ENCODE measurements at regions not wholly inside any gene's neighbourhood (a gene's known extent, or its start where the extent isn't known, plus 50 kb on each side); places are given as distances from the start of the nearest gene placed in this dataset.

DNA sequence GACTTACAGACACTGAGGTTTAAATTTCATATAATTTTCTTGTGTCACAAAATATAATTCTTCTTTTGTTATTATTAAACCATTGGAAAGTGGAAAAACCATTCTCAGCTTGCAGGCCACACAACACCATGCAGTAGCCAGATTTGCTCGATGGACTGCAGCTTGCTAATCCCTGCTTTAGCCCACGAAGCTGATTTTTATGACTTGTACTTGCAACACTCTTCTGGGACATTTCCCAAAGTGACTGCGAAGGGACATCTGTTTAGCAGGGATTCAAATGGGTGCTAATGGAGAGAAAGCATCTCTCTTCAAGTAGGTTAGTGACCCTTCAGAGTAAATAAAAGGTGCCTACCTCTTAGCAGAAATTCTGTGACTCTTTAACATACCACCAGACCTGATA lies 304.6 kb upstream of the ZFP64 start:
- 88% methylated on average over 3 of the region's 3 CpGs for WGBS
- TF ChIP-seq GABPA (IDR thresholded peaks at IDR 0.05 in 1 of 2, conservative IDR thresholded peaks at IDR 0.05 in 1 of 2): no peak
- TF ChIP-seq, protein P1, sequence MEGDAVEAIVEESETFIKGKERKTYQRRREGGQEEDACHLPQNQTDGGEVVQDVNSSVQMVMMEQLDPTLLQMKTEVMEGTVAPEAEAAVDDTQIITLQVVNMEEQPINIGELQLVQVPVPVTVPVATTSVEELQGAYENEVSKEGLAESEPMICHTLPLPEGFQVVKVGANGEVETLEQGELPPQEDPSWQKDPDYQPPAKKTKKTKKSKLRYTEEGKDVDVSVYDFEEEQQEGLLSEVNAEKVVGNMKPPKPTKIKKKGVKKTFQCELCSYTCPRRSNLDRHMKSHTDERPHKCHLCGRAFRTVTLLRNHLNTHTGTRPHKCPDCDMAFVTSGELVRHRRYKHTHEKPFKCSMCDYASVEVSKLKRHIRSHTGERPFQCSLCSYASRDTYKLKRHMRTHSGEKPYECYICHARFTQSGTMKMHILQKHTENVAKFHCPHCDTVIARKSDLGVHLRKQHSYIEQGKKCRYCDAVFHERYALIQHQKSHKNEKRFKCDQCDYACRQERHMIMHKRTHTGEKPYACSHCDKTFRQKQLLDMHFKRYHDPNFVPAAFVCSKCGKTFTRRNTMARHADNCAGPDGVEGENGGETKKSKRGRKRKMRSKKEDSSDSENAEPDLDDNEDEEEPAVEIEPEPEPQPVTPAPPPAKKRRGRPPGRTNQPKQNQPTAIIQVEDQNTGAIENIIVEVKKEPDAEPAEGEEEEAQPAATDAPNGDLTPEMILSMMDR (IDR thresholded peaks at IDR 0.05; ENCODE audit: low read depth, low read length, missing input control): no peak
- no peak for TF ChIP-seq JUND (IDR thresholded peaks at IDR 0.05)
- TF ChIP-seq HNF4A (conservative IDR thresholded peaks at IDR 0.05): no peak
- TF ChIP-seq FOXA2 (IDR thresholded peaks at IDR 0.05): no peak
- TF ChIP-seq, protein P2, sequence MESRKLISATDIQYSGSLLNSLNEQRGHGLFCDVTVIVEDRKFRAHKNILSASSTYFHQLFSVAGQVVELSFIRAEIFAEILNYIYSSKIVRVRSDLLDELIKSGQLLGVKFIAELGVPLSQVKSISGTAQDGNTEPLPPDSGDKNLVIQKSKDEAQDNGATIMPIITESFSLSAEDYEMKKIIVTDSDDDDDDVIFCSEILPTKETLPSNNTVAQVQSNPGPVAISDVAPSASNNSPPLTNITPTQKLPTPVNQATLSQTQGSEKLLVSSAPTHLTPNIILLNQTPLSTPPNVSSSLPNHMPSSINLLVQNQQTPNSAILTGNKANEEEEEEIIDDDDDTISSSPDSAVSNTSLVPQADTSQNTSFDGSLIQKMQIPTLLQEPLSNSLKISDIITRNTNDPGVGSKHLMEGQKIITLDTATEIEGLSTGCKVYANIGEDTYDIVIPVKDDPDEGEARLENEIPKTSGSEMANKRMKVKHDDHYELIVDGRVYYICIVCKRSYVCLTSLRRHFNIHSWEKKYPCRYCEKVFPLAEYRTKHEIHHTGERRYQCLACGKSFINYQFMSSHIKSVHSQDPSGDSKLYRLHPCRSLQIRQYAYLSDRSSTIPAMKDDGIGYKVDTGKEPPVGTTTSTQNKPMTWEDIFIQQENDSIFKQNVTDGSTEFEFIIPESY (IDR thresholded peaks at IDR 0.05): no peak
- TF ChIP-seq FOXA1 (IDR thresholded peaks at IDR 0.05): no peak
- TF ChIP-seq, protein P3, sequence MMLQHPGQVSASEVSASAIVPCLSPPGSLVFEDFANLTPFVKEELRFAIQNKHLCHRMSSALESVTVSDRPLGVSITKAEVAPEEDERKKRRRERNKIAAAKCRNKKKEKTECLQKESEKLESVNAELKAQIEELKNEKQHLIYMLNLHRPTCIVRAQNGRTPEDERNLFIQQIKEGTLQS (IDR thresholded peaks at IDR 0.05): no peak
- TF ChIP-seq, protein P4, sequence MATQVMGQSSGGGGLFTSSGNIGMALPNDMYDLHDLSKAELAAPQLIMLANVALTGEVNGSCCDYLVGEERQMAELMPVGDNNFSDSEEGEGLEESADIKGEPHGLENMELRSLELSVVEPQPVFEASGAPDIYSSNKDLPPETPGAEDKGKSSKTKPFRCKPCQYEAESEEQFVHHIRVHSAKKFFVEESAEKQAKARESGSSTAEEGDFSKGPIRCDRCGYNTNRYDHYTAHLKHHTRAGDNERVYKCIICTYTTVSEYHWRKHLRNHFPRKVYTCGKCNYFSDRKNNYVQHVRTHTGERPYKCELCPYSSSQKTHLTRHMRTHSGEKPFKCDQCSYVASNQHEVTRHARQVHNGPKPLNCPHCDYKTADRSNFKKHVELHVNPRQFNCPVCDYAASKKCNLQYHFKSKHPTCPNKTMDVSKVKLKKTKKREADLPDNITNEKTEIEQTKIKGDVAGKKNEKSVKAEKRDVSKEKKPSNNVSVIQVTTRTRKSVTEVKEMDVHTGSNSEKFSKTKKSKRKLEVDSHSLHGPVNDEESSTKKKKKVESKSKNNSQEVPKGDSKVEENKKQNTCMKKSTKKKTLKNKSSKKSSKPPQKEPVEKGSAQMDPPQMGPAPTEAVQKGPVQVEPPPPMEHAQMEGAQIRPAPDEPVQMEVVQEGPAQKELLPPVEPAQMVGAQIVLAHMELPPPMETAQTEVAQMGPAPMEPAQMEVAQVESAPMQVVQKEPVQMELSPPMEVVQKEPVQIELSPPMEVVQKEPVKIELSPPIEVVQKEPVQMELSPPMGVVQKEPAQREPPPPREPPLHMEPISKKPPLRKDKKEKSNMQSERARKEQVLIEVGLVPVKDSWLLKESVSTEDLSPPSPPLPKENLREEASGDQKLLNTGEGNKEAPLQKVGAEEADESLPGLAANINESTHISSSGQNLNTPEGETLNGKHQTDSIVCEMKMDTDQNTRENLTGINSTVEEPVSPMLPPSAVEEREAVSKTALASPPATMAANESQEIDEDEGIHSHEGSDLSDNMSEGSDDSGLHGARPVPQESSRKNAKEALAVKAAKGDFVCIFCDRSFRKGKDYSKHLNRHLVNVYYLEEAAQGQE (IDR thresholded peaks at IDR 0.05): no peak
- TF ChIP-seq SP1 (IDR thresholded peaks at IDR 0.05): no peak
- no peak for TF ChIP-seq YY1 (IDR thresholded peaks at IDR 0.05)
- no peak for TF ChIP-seq EGR1 (IDR thresholded peaks at IDR 0.05; ENCODE audit: low read depth in 2 of 2)
- TF ChIP-seq RXRA (IDR thresholded peaks at IDR 0.05): no peak
- TF ChIP-seq HNF4G (IDR thresholded peaks at IDR 0.05): no peak
- no peak for TF ChIP-seq TAF1 (conservative IDR thresholded peaks at IDR 0.05)
- TF ChIP-seq, protein P5, sequence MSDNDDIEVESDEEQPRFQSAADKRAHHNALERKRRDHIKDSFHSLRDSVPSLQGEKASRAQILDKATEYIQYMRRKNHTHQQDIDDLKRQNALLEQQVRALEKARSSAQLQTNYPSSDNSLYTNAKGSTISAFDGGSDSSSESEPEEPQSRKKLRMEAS (IDR thresholded peaks at IDR 0.05): no peak
- no peak for DNase-seq (ENCODE audit: low spot score)
- Histone ChIP-seq H3K36me3 (ENCODE audit: control insufficient read depth in 4 of 4, insufficient read depth in 3 of 4, low read depth in 1 of 4, low read length in 3 of 4) (no peaks in the 10 kb centered on the region), H3K9me3 (ENCODE audit: control insufficient read depth in 4 of 4, low read length in 3 of 4) (no peaks in the 10 kb centered on the region), H3K4me1 (ENCODE audit: control insufficient read depth in 4 of 4, insufficient read depth in 4 of 4, low read length in 3 of 4) (no peaks in the 10 kb centered on the region), H3K4me3 (ENCODE audit: low read depth in 1 of 3, low read length in 3 of 3) (no peak overlapping the region), H3K9ac (ENCODE audit: low read depth in 1 of 2, low read length in 2 of 2) (no peak overlapping the region), H3K27ac (ENCODE audit: low read depth in 1 of 2, low read length in 2 of 2) (no peak overlapping the region), H3K27me3 (ENCODE audit: control insufficient read depth in 4 of 4, insufficient read depth in 4 of 4, low read length in 3 of 4) (peaks cover 0 to 6% (median 0%) of the 10 kb centered on the region in 4 donors)

DNA sequence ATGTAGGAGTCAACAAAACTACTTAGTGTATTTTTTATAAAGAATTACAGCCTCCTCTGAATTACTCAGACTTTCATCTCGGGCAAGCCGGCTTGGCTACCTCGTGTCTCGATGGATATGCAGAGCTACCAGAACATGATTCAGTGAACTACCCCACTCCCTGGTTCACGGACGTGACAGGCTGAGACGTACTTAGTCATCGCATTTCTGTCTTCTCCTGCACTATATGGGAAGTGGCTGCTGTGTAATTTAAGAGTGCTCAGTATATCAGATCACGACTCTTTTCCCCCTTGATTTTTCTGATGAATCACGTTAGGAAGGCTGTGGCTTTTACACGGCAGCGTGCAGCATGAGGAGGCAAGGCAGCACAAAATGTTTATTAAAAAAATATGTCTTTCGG lies 302.7 kb upstream of the ZFP64 start:
- H3K36me3 ChIP-seq (ENCODE audit: control insufficient read depth in 4 of 4, insufficient read depth in 3 of 4, low read depth in 1 of 4, low read length in 3 of 4): no peaks in the 10 kb centered on the region
- H3K9ac ChIP-seq (ENCODE audit: low read depth in 1 of 2, low read length in 2 of 2): no peak overlapping the region
- no peak overlapping the region for H3K4me3 ChIP-seq (ENCODE audit: low read depth in 1 of 3, low read length in 3 of 3)
- H3K27ac ChIP-seq (ENCODE audit: low read depth in 1 of 2, low read length in 2 of 2): no peak overlapping the region
- WGBS: 73% methylated on average over 13 of the region's 13 CpGs
- H3K27me3 ChIP-seq (ENCODE audit: control insufficient read depth in 4 of 4, insufficient read depth in 4 of 4, low read length in 3 of 4): peaks cover 0 to 6% (median 0%) of the 10 kb centered on the region in 4 donors
- H3K4me1 ChIP-seq (ENCODE audit: control insufficient read depth in 4 of 4, insufficient read depth in 4 of 4, low read length in 3 of 4): no peaks in the 10 kb centered on the region
- no peak for TF ChIP-seq NR2F2 (IDR thresholded peaks at IDR 0.05)
- TF ChIP-seq, protein P1 (IDR thresholded peaks at IDR 0.05; ENCODE audit: low read depth, low read length, missing input control): no peak
- TF ChIP-seq RAD21 (IDR thresholded peaks at IDR 0.05): no peak
- H3K9me3 ChIP-seq (ENCODE audit: control insufficient read depth in 4 of 4, low read length in 3 of 4): no peaks in the 10 kb centered on the region
- no peak for DNase-seq (ENCODE audit: low spot score)
